Stimulated activated CD8-positive, alpha-beta memory T cell treated with anti-CD3 and anti-CD28 coated beads, Interleukin-4, amount 100 ng/mL, for 4 hours (primary cell): ENCODE measurements at regions not wholly inside any gene's neighbourhood (a gene's known extent, or its start where the extent isn't known, plus 50 kb on each side); places are given as distances from the start of the nearest gene placed in this dataset.
"Not testable (repeated sequence)": the region's sequence is repeated elsewhere in the genome, so short reads cannot be mapped to it uniquely, and the experiment has no call there.

Experiments used
- DNase-seq, 2 donors: peaks; one replicate each; pipeline ENCODE4 v3.0.0-alpha.2; 2020; ENCODE audit warnings: low read depth in 2 of 2, low spot score in 1 of 2

GRCh38 chr6:170003451-170004160 is 252.2 kb downstream of the ERMARD start:
- no peak for DNase-seq

GRCh38 chr6:170003027-170003426 is 251.6 kb downstream of the ERMARD start:
- DNase-seq, result no peak

GRCh38 chr6:170001782-170002181 is 250.4 kb downstream of the ERMARD start:
- not testable (repeated sequence) for DNase-seq

GRCh38 chr6:170000071-170000843 is 248.8 kb downstream of the ERMARD start:
- no peak for DNase-seq

GRCh38 chr6:169999367-169999766 is 247.9 kb downstream of the ERMARD start:
- no peak for DNase-seq

- no peak for DNase-seq
Observed at GRCh38 chr6:169998457-169998856, 247.0 kb downstream of the ERMARD start.

GRCh38 chr6:169997930-169998218 is 246.5 kb downstream of the ERMARD start:
- no peak for DNase-seq

GRCh38 chr6:169997187-169997929 is 245.9 kb downstream of the ERMARD start:
- no peak for DNase-seq

GRCh38 chr6:169996378-169997051 is 245.1 kb downstream of the ERMARD start:
- DNase-seq, result no peak

- DNase-seq, result no peak
Observed at GRCh38 chr6:169994739-169995138, 243.3 kb downstream of the ERMARD start.

GRCh38 chr6:169993861-169994481 is 242.5 kb downstream of the ERMARD start:
- no peak for DNase-seq

- no peak for DNase-seq
Observed at GRCh38 chr6:169991913-169992312, 240.5 kb downstream of the ERMARD start.

GRCh38 chr6:169991031-169991390 is 239.6 kb downstream of the ERMARD start:
- DNase-seq, result no peak

GRCh38 chr6:169990095-169991030 is 238.9 kb downstream of the ERMARD start:
- peak in 1 of 2 donors; percentile 18 for DNase-seq

GRCh38 chr6:169989594-169989993 is 238.2 kb downstream of the ERMARD start:
- DNase-seq, result no peak

- DNase-seq, result no peak
Observed at GRCh38 chr6:169988769-169989550, 237.5 kb downstream of the ERMARD start.

- DNase-seq, result no peak
Observed at GRCh38 chr6:169986848-169987498, 235.6 kb downstream of the ERMARD start.

GRCh38 chr6:169986171-169986847 is 234.9 kb downstream of the ERMARD start:
- DNase-seq, result no peak
